GM18502 (cell line): ENCODE measurements at regions not wholly inside any gene's neighbourhood (a gene's known extent, or its start where the extent isn't known, plus 50 kb on each side); places are given as distances from the start of the nearest gene placed in this dataset.
"Not testable (repeated sequence)": the region's sequence is repeated elsewhere in the genome, so short reads cannot be mapped to it uniquely, and the experiment has no call there.

Experiments
- ATAC-seq: cut with Tn5 transposase; IDR thresholded peaks from one replicate; pipeline ENCODE4 v1.9.1; 2021; ENCODE audit warnings: mild to moderate bottlenecking; ENCODE audit not compliant: unreplicated experiment, poor library complexity

DNA sequence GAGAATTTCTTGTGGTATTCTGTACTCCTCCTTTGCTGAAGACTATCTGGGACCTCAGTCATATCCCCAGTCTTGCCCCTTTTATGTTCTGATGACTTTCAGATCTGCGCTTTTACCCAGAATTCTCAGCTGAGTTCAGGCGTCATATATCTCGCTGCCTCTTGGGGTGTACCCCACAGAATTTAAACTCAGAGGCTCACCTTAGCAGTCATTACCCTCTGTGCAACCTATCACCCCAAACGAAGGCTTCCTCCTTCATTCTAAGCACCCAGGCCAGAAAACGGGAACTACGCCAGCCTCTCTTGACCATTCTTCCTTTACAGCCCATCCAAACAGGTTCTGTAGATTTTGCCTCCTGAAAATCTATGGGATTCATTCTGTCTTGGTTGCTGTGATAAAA, 574.8 kb upstream of the C16orf82 start:
- no peak for ATAC-seq

DNA sequence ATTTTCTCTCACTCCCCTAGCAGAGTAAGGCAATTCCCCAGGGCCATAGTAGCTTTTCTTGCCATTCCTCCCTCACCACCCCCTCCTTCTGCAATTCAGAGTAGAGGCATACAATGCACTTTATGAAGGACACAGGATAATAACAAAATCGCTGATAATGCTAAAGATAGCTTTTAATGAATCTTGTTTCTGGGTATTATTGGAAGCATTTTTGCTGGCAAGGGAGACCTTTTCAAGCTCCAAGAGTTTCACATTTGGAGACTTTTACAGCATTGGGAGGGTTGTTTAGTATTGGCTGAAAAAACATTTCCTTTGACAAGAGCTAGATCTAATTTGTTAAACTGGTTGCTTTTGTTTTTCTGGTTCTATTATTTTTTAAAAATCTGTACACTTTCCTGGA, 573.0 kb upstream of the C16orf82 start:
- no peak for ATAC-seq

DNA sequence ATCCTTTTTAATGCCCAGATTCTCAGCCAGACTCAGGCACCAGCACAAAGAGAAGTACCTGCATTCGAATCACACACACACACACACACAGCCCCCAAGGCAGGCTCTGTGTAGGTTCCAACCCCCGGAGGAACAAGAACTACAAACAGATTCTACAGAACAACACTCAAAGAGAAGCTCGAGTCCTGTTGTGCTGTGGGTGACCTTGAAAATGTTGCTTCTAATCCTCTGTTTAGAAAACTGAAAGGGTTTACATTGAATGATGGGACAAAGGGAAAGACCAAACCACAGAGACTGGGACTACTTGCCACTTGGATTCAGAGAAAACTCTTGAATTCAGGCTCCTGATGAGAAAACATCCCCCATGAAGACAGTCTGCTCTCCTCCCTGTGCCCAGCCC, 568.8 kb upstream of the C16orf82 start:
- no peak for ATAC-seq

DNA sequence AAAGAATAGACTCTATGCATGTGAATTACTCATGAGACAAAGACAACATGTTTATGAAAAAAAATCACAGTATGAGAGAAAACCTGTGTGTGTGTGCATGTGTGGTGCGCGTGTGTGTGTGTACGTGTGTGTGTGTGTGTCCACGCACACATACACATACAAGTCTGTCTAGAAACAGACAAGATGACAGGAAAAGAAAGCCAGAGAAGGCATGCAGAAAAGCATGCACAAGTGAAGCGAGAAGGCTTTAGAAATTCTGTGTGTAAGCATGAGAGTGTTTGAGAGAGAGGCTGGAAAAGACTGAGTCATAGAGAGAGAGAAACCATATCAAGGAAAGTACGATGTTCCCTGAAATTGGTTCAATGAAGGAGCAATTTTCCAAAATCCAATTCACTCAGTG, 566.4 kb upstream of the C16orf82 start:
- ATAC-seq, result no peak

DNA sequence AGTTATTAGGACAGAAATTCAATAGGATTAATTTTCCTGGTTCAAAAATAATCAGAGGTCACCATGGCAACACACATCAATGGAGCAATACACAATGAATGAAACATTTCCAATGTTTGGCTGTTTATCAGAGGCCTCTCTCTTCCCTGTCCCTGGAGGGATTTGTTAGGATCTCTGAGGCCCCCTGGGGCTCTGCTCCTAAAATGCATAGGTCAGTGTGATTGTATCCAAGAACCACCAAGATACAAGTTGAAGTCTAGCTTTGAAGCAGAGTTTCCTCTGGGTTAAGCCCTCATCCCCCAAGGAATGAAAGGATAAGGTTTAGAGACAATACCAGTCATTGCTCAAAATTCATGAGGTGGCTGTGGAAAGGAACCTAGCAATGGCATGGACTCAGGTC, 561.2 kb upstream of the C16orf82 start:
- no peak for ATAC-seq

DNA sequence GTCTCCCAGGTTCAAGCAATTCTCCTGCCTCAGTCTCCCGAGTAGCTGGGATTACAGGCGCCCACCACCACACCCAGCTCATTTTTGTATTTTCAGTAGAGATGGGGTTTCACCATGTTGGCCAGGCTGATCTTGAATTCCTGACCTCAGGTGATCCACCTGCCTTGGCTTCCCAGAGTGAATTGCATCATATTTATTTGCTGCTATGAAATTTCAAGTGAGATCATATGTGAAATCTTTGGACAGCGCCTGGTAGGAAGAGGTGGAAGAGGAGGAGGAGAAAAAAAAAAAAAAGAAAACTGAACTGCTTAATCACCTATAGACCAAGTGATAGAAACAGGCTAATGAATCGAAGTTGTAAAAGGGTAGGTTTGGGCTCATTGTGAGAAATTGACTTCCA, 557.8 kb upstream of the C16orf82 start:
- not testable (repeated sequence) for ATAC-seq

DNA sequence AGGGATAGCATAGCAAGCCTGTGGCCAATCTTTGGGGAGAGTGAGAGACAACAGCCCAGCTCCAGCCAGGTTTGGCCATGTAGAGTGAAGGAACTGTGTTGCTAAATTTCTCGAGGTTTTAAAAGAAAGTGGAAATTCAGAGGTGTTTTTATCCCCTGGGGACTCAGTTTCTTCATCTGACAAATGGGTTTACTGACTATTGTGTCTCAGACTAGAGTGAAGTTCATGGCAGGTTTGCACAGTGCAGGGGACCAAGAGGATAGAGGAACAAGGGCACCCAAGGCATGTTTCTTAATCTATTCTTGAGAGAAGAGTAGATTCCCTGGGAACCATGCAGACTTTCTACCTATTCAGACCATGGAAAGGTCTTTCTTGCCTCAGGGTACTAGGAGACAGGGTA, 555.8 kb upstream of the C16orf82 start:
- no peak for ATAC-seq

DNA sequence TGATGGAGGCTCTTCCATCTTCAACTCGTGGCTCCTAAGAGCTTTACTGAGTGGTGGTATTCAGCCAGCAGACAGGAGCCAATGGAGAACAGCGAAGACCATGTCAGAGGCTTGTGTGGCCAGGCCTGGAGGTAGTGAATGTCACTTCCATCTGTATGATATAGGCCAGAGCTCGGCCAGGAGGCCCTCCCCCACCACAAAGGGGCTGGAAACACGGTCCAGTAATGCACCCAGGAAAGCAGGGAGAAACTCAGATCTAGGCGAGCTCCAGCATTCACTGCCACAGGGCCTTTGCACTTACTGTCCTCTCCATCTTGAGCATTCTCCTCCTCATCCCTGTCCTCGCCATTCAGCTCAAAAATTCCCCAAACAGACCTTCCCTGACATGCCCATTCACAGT, 555.3 kb upstream of the C16orf82 start:
- ATAC-seq, result no peak

DNA sequence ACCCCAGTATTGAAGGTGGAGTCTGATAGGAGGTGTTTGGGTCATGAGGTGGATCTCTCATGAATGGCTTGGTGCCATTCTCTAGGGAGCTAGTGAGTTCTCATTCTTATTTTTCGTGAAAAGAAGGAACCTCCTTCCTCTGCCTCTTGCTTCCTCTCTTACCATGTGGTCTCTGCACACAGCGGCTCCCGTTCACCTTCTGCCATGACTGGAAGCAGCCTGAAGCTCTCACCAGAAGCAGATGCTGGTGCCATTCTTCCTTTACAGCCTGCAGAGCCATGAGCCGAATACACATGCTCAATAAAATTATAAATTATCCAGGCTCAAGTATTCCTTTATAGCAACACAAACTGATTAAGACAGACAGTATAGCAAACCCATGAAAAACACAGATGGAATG, 545.1 kb upstream of the C16orf82 start:
- no peak for ATAC-seq

DNA sequence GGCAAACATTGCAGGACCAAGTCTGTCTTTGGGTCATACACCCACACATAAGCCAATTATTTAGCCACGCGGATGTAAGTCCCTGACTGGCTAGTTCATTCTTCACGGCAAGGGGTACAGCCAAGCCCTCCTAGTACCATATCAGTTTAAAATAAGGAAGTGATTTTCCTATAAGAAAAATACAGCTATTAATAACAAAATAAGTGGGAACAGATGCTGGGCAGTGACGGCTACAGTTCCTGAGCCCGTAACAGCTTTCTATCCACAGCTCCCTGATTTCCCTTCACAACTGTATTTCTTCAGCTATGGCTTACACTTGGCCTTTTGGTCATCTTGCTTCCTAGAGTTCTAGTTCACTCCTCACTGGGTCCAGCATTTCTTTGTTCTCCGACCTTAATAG, 542.4 kb upstream of the C16orf82 start:
- no peak for ATAC-seq

DNA sequence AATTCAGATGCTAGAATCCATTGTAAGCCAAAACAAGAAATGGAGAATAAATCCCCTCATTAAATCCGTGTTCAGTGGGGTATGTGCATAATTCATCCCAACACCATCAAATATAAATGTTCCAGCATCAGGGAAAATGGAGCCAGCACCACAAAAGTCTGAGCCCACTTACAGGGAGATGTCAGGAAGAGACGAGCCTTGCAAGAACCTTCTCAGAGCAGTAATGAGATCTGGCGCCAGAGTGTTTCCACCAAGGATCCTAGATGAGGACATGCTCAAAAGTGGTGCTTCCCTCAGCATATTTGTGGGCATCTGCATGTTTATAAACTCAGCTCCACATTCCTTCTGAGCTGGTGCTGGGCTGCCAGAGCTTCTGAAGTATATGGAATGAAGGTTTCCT, 541.9 kb upstream of the C16orf82 start:
- no peak for ATAC-seq

DNA sequence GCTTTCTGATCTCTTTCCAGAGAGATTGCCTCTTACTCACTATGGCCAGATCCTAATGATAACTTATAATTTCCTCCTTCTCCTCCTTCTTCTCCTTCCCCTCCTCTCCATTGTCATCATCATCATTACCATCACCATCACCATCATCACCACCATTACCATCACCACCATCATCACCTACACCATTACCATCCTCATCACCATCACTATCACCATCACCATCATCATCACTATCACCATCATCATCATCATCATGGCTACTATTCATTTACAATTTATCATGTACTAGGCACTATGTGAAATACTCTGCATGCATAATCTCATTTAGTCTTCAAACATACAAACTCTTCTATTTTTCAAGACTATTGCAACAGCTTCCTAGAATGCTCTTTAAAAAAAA, 540.9 kb upstream of the C16orf82 start:
- no peak for ATAC-seq

DNA sequence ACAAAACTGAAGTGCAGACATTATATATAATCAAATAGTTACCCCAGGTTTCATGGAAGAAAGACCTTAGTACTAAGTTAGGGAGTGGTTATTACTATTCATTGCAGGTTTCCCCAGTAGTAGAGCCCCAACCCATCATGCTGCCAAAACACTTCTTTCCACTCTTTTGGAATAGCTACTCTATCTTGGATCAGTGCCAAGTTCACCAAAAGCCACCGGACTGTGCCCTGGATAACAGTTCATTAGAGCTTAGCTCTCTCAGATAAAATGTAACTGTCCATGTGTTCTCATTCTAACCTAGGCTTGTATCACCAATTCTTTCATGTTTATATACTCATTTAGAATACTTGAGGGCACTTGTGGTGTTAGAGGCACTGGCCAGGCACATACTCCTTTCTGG, 540.1 kb upstream of the C16orf82 start:
- ATAC-seq, result no peak

DNA sequence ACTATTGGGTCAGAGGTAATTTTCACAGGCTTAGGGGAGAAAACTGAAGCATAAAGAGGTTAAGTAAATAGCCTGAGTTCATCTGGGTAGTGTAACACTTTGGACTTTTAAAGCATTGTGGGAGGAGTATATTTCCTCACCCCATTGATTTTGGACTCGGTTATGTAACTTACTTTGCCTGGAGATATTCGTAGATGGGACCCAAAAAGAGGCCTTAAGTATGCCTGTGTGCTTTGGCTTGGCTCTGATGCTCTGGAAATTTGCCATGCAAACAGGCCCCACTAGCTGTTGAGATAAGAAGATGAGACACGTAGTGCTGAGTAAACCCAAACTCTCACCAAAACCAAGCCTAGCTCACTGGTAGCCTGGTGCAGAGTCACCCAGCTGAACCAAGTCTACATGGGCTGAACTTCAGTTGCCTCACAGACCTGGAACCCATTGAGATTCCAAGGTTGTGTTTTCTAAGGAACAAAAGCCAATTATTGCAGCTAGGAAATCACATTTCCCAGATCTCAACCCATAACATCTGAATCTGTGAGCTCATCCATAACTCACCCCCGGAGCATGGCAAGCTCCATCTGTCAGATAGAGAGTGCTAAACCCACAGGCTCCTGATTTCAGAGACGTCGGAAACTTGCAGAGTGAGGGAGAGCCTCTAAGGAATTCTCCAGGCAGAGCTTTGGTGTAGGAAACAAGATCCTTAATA, 536.0 kb upstream of the C16orf82 start:
- ATAC-seq, result no peak

DNA sequence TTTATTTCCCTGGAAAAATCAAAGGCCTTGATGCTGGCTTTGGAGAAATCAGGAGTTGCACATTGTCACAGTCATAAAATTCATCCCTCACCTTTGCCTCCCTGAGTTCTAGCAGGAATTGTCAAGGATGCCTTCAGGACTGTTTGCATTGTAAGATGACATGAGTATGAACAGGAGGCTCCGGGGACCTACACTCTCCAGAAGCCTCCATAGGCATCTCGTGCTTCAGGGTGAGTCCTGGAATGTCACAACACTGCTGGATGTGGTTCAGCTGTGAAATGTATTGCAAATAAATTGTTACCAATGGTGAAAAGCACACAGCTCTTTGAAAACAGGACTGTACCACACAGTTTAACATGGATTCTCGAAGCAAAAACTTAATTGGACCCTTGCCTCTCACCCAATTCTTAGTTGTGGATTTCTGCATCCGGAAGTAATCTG, 535.4 kb upstream of the C16orf82 start:
- no peak for ATAC-seq

DNA sequence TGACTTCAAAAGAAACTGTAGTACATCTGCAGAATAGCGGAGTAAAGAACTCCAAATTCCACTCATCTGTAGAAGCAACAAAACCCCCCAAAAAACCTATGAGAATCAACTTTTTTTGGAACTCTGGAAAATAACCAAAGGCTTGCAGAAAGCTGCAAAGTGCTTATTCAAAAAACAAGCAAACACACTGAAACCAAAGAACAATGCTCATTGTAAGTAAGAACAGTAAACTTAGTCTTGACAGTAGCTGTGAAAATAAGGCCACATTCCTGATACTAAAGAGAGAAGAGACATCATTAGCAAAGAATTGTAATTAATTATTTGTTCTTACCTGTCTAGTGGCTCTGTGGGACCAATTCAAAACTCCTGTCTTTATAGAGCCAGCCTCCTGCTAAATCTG, 534.3 kb upstream of the C16orf82 start:
- no peak for ATAC-seq

DNA sequence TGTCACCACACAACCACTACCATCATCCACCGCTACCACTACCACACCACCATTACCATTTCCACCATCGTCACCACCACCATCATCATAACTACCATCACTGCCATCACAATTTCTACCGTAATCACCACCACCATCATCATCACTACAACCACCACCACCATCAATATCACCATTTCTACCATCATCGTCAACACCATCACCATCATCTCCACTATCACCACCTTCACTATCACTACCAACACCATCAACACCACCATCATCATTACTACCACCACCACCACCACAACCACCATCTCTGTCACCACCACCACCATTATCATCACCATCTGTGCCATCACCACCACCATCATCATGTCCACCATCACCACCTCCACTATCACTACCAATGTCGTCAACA, 524.5 kb upstream of the C16orf82 start:
- ATAC-seq, result no peak

DNA sequence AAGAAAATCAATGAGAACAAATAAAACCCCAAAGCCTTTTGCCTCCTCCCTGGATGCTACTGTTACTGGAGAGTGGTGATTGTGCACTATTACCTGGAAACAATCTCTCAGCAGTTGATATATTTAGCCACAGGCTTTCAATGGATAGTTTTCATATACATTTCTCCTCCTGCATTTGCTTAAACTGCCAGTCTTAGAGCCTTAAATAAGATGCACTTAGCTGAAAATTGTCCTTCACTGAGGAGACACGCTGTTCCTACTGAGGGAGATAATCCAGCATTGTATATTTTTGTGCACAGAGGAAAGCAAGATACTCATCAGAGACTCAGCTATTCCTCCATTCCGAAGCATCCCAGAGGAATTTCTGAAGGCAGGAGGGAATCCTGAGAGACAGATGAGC, 520.2 kb upstream of the C16orf82 start:
- no peak for ATAC-seq

DNA sequence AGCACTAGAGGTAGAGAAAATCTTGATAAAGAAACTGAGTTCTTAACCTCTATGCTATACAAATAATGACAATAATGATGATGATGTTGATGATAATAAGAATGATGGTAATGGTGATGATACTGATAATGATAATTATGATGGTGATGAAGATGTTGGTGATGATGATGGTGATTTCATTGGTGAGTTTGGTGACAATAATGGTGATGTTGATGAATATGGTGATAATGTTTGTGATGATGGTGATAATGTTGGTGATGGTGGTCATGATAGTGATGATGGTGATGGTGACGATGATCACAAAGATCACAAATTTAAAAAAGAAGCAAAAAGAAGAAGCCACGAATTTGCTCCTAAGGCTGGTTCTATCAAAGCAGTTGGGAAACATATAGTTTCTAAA, 519.0 kb upstream of the C16orf82 start:
- no peak for ATAC-seq

DNA sequence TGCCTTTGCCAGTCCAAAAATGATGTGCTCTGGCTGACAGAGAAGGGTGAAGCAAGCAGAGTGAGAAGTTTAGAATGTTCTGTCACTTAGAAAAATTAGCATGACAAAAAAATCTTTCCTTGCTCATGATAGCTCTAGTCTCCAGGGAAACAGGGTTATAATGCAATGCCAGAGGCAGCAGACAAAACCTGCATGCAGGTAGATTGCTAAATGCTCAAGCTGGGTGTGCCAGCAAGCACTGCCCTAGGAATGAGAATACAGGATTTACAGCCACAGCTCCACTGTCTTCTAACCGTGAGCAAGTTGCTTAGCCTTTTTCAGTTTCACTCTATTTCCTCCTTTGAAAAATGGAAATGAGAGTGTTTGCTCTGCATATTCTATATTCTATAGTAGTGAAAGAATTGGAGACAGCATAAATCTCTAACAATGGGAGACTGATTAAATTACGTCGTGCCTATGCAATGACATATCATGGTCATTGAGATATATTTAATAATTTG, 516.6 kb upstream of the C16orf82 start:
- ATAC-seq, result no peak

DNA sequence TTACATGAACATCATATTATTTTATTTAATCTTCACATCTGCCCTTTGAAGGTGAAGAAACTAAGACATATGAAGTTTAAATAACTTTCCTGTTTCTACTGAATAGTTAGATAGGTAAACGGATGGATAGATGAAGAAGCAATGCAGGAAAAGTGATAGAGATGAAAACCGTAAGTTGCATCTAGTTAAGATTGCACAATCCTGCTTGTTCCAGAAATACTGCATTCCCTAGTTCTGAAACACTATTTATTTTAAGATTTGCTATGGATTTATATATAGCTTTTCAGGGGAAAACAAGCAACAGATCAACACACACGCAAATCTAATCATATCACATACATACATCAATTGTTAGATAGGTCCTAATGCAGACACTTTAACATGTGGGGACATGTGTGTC, 512.7 kb upstream of the C16orf82 start:
- ATAC-seq, result no peak

DNA sequence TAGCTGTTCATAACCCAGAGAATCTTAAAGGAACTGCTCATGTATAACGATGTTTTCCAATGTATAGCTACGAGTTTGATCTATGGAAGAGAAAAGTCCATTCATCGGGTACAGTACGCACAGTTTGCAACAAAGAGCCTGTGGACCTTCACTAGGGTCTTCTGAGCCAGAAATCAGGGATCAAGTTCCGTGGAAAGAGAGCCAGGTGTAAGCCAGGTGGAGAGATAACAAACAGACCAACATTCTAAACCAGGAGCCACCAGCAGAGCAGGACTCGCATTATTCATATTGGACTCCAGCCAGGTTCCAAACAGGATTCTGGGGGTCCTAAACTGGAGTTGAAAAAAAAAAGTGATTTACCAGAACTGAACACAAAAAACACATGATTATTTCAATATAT, 505.4 kb upstream of the C16orf82 start:
- ATAC-seq, result no peak

DNA sequence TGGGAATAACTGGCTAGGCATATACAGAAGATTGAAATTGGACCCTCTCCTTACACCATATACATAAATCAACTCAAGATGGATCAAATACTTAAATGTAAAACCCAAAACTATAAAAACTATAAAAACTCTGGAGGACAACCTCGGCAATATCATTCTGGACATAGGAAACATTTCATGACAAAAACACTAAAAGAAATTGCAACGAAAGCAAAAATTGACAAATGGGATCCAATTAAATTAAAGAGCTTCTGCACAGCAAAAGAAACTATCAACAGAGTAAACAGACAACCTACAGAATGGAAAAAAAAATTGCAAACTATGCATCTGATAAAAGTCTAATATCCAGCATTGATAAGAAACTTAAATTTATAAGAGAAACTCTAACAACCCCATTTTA, 503.7 kb upstream of the C16orf82 start:
- no peak for ATAC-seq
